Colonic mucosa (tissue), 4 donors: ENCODE measurements at regions not wholly inside any gene's neighbourhood (a gene's known extent, or its start where the extent isn't known, plus 50 kb on each side); places are given as distances from the start of the nearest gene placed in this dataset.
A peak's percentile ranks its signal among the peaks of the same experiment; 100 is the strongest.

Experiments
- DNase-seq: peaks from one replicate; pipeline ENCODE4 v3.0.0-alpha.2; 2020
- H3K27ac ChIP-seq: fragments of 200-600 bp; one replicate; pipeline ENCODE4 v1.8.0; 2021
- H3K27me3 ChIP-seq: fragments of 200-600 bp; one replicate; pipeline ENCODE4 v1.8.0; 2021
- H3K36me3 ChIP-seq: fragments of 200-600 bp; one replicate; pipeline ENCODE4 v1.8.0; 2021
- H3K4me1 ChIP-seq: fragments of 200-600 bp; one replicate; pipeline ENCODE4 v1.8.0; 2021; ENCODE audit warnings: mild to moderate bottlenecking
- H3K4me3 ChIP-seq: fragments of 200-600 bp; one replicate; pipeline ENCODE4 v1.8.0; 2021
- H3K9ac ChIP-seq, 2 donors: one replicate each; pipeline ENCODE4 v1.7.0; 2013; ENCODE audit warnings: control low read depth in 2 of 2, low read depth in 2 of 2, low read length in 2 of 2
- H3K9me3 ChIP-seq: fragments of 200-600 bp; one replicate; pipeline ENCODE4 v1.8.0; 2021
- intact Hi-C: fragments of 100-400 bp; cut with DNase I; formaldehyde crosslinking; loops from one replicate; pipeline ENCODE4 v1.14.1; 2022
- TF ChIP-seq, protein P1 (sequence below): fragments of 200-600 bp; IDR thresholded peaks from one replicate; pipeline ENCODE4 v1.8.0; 2022; ENCODE audit warnings: antibody characterized with exemption, mild to moderate bottlenecking
- donor health status: healthy.
- donor health status: DM: no; HTN: no; CAD: no.
- donor health status: DM: no; HTN: no; CAD: no.

DNA sequence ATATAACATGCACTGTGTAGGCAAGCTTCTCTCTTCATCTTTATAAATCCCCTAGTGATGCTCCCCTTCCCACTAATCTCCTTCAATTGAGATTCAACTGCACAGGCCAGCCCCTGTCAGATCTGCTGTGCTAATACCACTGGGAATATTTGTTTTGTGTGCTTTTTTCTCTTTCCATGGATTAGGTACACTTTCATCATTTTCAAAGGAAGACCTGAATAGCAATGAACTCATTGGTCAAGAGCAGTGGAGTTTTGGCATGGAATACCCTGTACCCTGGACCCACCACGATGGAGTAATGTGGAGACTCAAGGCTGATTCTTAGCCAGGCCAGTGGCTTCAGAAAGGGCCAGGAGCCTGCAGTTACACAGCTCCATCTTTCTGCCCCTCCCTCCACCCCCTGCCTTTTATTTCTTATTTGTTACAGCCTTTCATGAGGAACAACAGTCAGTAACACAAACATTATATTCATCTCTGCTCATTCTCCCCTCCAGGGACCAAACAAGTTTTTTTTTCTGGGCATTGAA, 75.4 kb upstream of the KCNG1 start:
- Histone ChIP-seq H3K4me3 (peak overlapping the region; percentile 5), H3K36me3 (no peaks in the 10 kb centered on the region), H3K9me3 (no peaks in the 10 kb centered on the region), H3K9ac (no peak overlapping the region), H3K4me1 (no peaks in the 10 kb centered on the region), H3K27ac (no peak overlapping the region), H3K27me3 (no peaks in the 10 kb centered on the region)
- no peak for DNase-seq
- intact Hi-C loops: no loop called here
- TF ChIP-seq, protein P1, sequence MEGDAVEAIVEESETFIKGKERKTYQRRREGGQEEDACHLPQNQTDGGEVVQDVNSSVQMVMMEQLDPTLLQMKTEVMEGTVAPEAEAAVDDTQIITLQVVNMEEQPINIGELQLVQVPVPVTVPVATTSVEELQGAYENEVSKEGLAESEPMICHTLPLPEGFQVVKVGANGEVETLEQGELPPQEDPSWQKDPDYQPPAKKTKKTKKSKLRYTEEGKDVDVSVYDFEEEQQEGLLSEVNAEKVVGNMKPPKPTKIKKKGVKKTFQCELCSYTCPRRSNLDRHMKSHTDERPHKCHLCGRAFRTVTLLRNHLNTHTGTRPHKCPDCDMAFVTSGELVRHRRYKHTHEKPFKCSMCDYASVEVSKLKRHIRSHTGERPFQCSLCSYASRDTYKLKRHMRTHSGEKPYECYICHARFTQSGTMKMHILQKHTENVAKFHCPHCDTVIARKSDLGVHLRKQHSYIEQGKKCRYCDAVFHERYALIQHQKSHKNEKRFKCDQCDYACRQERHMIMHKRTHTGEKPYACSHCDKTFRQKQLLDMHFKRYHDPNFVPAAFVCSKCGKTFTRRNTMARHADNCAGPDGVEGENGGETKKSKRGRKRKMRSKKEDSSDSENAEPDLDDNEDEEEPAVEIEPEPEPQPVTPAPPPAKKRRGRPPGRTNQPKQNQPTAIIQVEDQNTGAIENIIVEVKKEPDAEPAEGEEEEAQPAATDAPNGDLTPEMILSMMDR: no peak

DNA sequence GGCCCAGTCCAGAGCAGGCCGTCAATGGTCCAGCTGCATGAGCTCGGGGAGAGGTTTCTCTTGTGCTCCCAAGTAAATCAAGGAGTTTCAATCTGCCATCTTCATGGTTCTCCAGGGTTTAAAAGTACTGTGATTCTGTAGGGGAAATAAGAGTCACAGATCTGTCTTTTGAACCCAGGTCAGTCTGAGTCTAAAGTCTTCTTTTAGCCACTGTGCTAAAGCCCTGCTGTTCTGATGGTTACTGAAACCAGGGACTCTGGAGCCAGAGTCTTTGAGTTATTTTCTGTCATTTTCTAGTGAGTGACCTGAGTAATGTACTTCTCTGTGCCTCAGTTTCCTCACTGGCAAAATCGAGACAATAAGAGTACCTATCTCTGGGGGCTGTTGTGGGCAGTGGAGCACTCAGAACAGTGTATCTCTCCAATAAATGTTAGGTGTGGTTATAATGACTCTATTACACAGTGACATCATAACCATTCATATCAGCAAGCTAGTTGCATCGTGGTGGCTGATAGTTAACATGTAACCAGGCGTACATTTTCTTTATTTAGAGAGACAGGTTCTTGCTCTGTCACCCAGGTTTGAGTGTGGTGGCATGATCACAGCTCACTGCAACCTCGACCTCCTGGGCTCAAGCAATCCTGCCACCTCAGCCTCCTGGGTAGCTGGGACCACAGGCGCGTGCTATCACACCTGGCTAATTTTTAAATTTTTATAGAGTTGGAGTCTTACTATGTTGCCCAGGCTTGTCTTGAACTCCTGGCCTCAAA, 74.6 kb upstream of the KCNG1 start:
- no peaks in the 10 kb centered on the region for H3K4me1 ChIP-seq
- peak overlapping the region; percentile 32 for H3K27ac ChIP-seq
- no peaks in the 10 kb centered on the region for H3K27me3 ChIP-seq
- H3K4me3 ChIP-seq: peak overlapping the region; percentile 5
- peak overlapping the region in 1 of 2 donors; percentile 56 for H3K9ac ChIP-seq
- no peaks in the 10 kb centered on the region for H3K9me3 ChIP-seq
- no peak for DNase-seq
- TF ChIP-seq, protein P1: no peak
- H3K36me3 ChIP-seq: no peaks in the 10 kb centered on the region
- intact Hi-C loops: no loop called here

DNA sequence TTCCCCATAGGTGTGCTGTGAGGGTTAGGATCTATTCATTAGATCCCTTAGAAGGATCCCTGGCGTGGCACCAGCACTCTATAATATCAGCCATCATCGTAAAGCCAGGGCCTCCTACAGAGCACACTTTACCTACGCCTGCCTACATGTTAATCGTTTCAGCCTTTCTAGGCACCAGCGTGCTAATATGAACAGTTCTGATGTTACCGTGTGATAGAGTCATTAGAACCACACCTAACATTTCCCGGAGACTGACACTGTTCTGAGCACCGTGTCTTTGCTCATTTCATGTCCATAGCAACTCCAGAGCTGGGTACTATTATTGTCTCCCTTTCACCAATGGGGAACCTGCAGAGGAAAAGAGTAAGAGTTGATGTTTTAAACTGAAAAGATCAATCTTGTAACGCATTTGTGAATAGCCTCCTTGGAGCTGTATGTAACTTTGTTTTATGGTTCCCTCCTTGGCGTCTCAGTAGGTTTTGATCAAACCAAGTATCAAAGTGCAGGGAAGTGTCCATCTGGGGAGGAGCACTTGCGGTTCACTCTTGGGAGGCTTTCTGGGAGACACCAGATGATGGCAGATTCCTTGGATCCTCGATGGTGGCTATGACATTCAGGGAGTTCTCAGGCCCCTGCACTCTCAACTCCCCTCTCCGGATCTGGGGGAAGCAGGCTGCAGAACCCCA, 73.8 kb upstream of the KCNG1 start:
- DNase-seq: peak; percentile 45
- intact Hi-C loops: no loop called here
- Histone ChIP-seq H3K27me3 (no peaks in the 10 kb centered on the region), H3K4me3 (no peak overlapping the region), H3K4me1 (no peaks in the 10 kb centered on the region), H3K36me3 (no peaks in the 10 kb centered on the region), H3K27ac (peak overlapping the region; percentile 32), H3K9me3 (no peaks in the 10 kb centered on the region), H3K9ac (peak overlapping the region in 1 of 2 donors; percentile 56)
- TF ChIP-seq, protein P1: no peak

DNA sequence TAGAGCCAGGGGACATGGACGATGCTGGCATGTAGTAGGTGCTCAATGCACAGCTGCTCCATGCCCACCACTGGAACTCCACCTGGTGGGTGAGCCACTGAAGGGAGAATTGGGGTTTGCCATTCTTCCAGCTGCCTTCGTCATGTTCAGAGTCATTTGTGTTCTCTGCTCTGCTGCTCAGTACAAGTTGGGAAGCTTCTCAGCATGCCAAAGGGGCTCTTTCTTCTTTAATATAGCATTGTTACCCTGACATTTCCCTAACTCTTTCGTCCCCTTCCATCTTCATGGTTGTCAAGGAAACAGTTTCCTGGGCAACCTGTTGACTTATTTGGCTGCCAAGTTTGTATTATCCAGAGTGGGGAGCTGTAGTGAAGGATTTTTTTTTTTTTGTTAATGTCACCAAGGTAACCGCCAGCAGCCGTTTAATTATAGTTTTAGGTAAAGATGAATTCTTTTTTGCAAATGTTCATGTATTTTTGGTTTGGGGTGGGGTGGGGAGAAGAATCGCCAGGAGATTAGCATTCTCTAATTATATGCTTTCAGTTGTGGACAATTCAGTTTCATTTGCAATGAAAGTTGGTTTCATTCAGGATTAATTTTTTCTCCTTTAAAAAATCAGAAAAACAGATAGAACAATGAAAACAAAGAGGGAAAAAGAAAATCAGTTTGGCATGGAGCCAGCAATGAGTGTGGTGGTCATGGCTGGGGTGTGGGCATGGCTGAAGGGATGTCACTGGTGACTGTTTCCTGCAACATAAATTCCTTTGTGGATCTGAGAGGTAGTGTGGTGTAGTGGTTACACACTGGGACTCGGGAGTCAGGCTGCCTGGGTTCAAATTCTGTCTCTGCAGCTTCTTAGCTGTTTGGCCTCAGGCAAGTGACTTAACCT, 73.0 kb upstream of the KCNG1 start:
- intact Hi-C loops: no loop called here

More for the DNA sequence above, 73.0 kb upstream of the KCNG1 start:
- Histone ChIP-seq H3K9me3 (no peaks in the 10 kb centered on the region), H3K27ac (peak overlapping the region; percentile 32), H3K4me3 (no peak overlapping the region), H3K27me3 (no peaks in the 10 kb centered on the region), H3K36me3 (no peaks in the 10 kb centered on the region), H3K4me1 (no peaks in the 10 kb centered on the region), H3K9ac (no peak overlapping the region)
- DNase-seq: no peak
- TF ChIP-seq, protein P1: no peak
